HG02571 (cell line): ENCODE measurements at regions not wholly inside any gene's neighbourhood (a gene's known extent, or its start where the extent isn't known, plus 50 kb on each side); places are given as distances from the start of the nearest gene placed in this dataset.

Experiments used
- ATAC-seq: cut with Tn5 transposase; IDR thresholded peaks from one replicate; pipeline ENCODE4 v1.9.1; 2021; ENCODE audit warnings: mild to moderate bottlenecking, moderate library complexity; ENCODE audit not compliant: unreplicated experiment

GRCh38 chr7:19871102-19871501 is 97.7 kb upstream of the TMEM196 start:
- no peak for ATAC-seq

GRCh38 chr7:19869979-19870378 is 96.6 kb upstream of the TMEM196 start:
- no peak for ATAC-seq

GRCh38 chr7:19853261-19853832 is 79.9 kb upstream of the TMEM196 start:
- no peak for ATAC-seq

GRCh38 chr7:19852192-19852591 is 78.8 kb upstream of the TMEM196 start:
- ATAC-seq, result no peak

GRCh38 chr7:19851504-19851903 is 78.1 kb upstream of the TMEM196 start:
- ATAC-seq, result no peak

- no peak for ATAC-seq
Observed at GRCh38 chr7:19834566-19834965, 61.1 kb upstream of the TMEM196 start.

GRCh38 chr7:19830604-19831003 is 57.2 kb upstream of the TMEM196 start:
- no peak for ATAC-seq
